Naive B cell (primary cell): ENCODE measurements at regions not wholly inside any gene's neighbourhood (a gene's known extent, or its start where the extent isn't known, plus 50 kb on each side); places are given as distances from the start of the nearest gene placed in this dataset.
"Not testable (repeated sequence)": the region's sequence is repeated elsewhere in the genome, so short reads cannot be mapped to it uniquely, and the experiment has no call there.

Experiments
- ATAC-seq, 2 donors: fragments of 150-1000 bp; cut with Tn5 transposase; 2 replicates each; pipeline ENCODE4 v1.10.0; 2021; ENCODE audit warnings: low read depth in 2 of 2, mild to moderate bottlenecking in 2 of 2, moderate library complexity in 2 of 2
- DNase-seq: peaks from one replicate; pipeline ENCODE4 v3.0.0; 2022
- H3K27ac Mint-ChIP-seq, 6 donors: one replicate each; pipeline ENCODE4 v1.8.0; 2020 to 2022; ENCODE audit warnings: mild to moderate bottlenecking in 6 of 6, mixed read lengths in 6 of 6, moderate library complexity in 5 of 6, inconsistent platforms in 2 of 6
- H3K27me3 Mint-ChIP-seq, 3 donors: one replicate each; pipeline ENCODE4 v1.8.0; 2021 to 2022; ENCODE audit warnings: mixed read lengths in 3 of 3, mild to moderate bottlenecking in 1 of 3
- H3K36me3 Mint-ChIP-seq, 2 donors: one replicate each; pipeline ENCODE4 v1.8.0; 2020 to 2022; ENCODE audit warnings: mixed read lengths in 2 of 2, inconsistent platforms in 1 of 2, mild to moderate bottlenecking in 1 of 2
- H3K4me1 Mint-ChIP-seq, 3 donors: one replicate each; pipeline ENCODE4 v1.8.0; 2020 to 2022; ENCODE audit warnings: mixed read lengths in 3 of 3, inconsistent platforms in 1 of 3, mild to moderate bottlenecking in 1 of 3, moderate library complexity in 1 of 3
- H3K4me3 Mint-ChIP-seq, 8 donors: one replicate each; pipeline ENCODE4 v1.8.0; 2020 to 2022; ENCODE audit warnings: mild to moderate bottlenecking in 8 of 8, mixed read lengths in 8 of 8, moderate library complexity in 8 of 8, inconsistent platforms in 2 of 8
- H3K9me3 Mint-ChIP-seq, 7 donors: one replicate each; pipeline ENCODE4 v1.8.0; 2020 to 2022; ENCODE audit warnings: mixed read lengths in 7 of 7, mild to moderate bottlenecking in 5 of 7, inconsistent platforms in 2 of 7, moderate library complexity in 1 of 7

- H3K27ac Mint-ChIP-seq = no peak overlapping the region
- no peak overlapping the region for H3K4me3 Mint-ChIP-seq
- peaks cover 3 to 24% (median 8%) of the 10 kb centered on the region in 7 donors for H3K9me3 Mint-ChIP-seq
- H3K4me1 Mint-ChIP-seq = peaks cover 0 to 4% (median 2%) of the 10 kb centered on the region in 3 donors
- DNase-seq (no peak), ATAC-seq (no peak)
- H3K27me3 Mint-ChIP-seq = peaks cover 20 to 40% (median 30%) of the 10 kb centered on the region in 3 donors
- H3K36me3 Mint-ChIP-seq = peaks cover 0 to 8% of the 10 kb centered on the region in 2 donors
These were observed 210.2 kb upstream of the NR5A2 start for GRCh38 chr1:199817266-199817665.

GRCh38 chr1:199821029-199821779, 206.3 kb upstream of the NR5A2 start:
- DNase-seq (no peak), ATAC-seq (no peak)
- H3K9me3 Mint-ChIP-seq = peaks cover 4 to 19% (median 6%) of the 10 kb centered on the region in 7 donors
- peaks cover 0 to under 1% (median 0%) of the 10 kb centered on the region in 3 donors for H3K4me1 Mint-ChIP-seq
- peak overlapping the region in 1 of 8 donors; percentile 6 for H3K4me3 Mint-ChIP-seq
- no peak overlapping the region for H3K27ac Mint-ChIP-seq
- peaks cover 0 to 9% of the 10 kb centered on the region in 2 donors for H3K36me3 Mint-ChIP-seq
- peaks cover 32 to 35% (median 33%) of the 10 kb centered on the region in 3 donors for H3K27me3 Mint-ChIP-seq

GRCh38 chr1:199832451-199832850, 195.1 kb upstream of the NR5A2 start:
- Mint-ChIP-seq H3K36me3 (peaks cover 0 to 9% of the 10 kb centered on the region in 2 donors), H3K27ac (no peak overlapping the region), H3K4me3 (no peak overlapping the region), H3K9me3 (peaks cover 4 to 31% (median 17%) of the 10 kb centered on the region in 7 donors), H3K4me1 (no peaks in the 10 kb centered on the region), H3K27me3 (peaks cover 28 to 37% (median 31%) of the 10 kb centered on the region in 3 donors)
- DNase-seq (no peak), ATAC-seq (no peak)

- Mint-ChIP-seq H3K9me3 (peaks cover 4 to 43% (median 23%) of the 10 kb centered on the region in 7 donors), H3K36me3 (peaks cover 0 to 22% of the 10 kb centered on the region in 2 donors), H3K4me3 (no peak overlapping the region), H3K27ac (no peak overlapping the region), H3K27me3 (peaks cover 32 to 49% (median 32%) of the 10 kb centered on the region in 3 donors), H3K4me1 (no peaks in the 10 kb centered on the region)
- no peak for ATAC-seq
- DNase-seq = no peak
These were observed 192.8 kb upstream of the NR5A2 start for GRCh38 chr1:199834711-199835110.

- no peak for DNase-seq
- Mint-ChIP-seq H3K36me3 (peaks cover 0 to 22% of the 10 kb centered on the region in 2 donors), H3K9me3 (peaks cover 4 to 43% (median 23%) of the 10 kb centered on the region in 7 donors), H3K4me1 (no peaks in the 10 kb centered on the region), H3K27me3 (peaks cover 22 to 41% (median 25%) of the 10 kb centered on the region in 3 donors), H3K4me3 (no peak overlapping the region), H3K27ac (no peak overlapping the region)
- no peak for ATAC-seq
These were observed 191.1 kb upstream of the NR5A2 start for GRCh38 chr1:199836430-199836829.

GRCh38 chr1:199837321-199837720, 190.2 kb upstream of the NR5A2 start:
- ATAC-seq (no peak), DNase-seq (no peak)
- Mint-ChIP-seq H3K4me1 (no peaks in the 10 kb centered on the region), H3K27ac (no peak overlapping the region), H3K4me3 (no peak overlapping the region), H3K9me3 (peaks cover 4 to 43% (median 23%) of the 10 kb centered on the region in 7 donors), H3K27me3 (peaks cover 22 to 41% (median 25%) of the 10 kb centered on the region in 3 donors), H3K36me3 (peaks cover 0 to 22% of the 10 kb centered on the region in 2 donors)

- H3K4me1 Mint-ChIP-seq = not testable (repeated sequence)
These were observed 187.9 kb upstream of the NR5A2 start for GRCh38 chr1:199839608-199840007.

GRCh38 chr1:199843096-199843495, 184.4 kb upstream of the NR5A2 start:
- not testable (repeated sequence) for H3K27ac Mint-ChIP-seq, ATAC-seq
- peaks cover 0 to 18% of the 10 kb centered on the region in 2 donors for H3K36me3 Mint-ChIP-seq

More at GRCh38 chr1:199839608-199840007, 187.9 kb upstream of the NR5A2 start:
- H3K27ac Mint-ChIP-seq, DNase-seq, ATAC-seq, H3K4me3 Mint-ChIP-seq: not testable (repeated sequence)
- Mint-ChIP-seq H3K36me3 (peaks cover 0 to 22% of the 10 kb centered on the region in 2 donors), H3K27me3 (peaks cover 22 to 34% (median 25%) of the 10 kb centered on the region in 3 donors), H3K9me3 (peaks cover 4 to 37% (median 22%) of the 10 kb centered on the region in 7 donors)

GRCh38 chr1:199843861-199844260, 183.6 kb upstream of the NR5A2 start:
- H3K27me3 Mint-ChIP-seq = peaks cover 3 to 24% (median 10%) of the 10 kb centered on the region in 3 donors
- DNase-seq (no peak), ATAC-seq (no peak)
- no peaks in the 10 kb centered on the region for H3K4me1 Mint-ChIP-seq
- H3K27ac Mint-ChIP-seq = no peak overlapping the region
- peaks cover 0 to 11% of the 10 kb centered on the region in 2 donors for H3K36me3 Mint-ChIP-seq
- H3K4me3 Mint-ChIP-seq = no peak overlapping the region
- H3K9me3 Mint-ChIP-seq = peaks cover 0 to 5% (median 2%) of the 10 kb centered on the region in 7 donors

More at GRCh38 chr1:199843096-199843495, 184.4 kb upstream of the NR5A2 start:
- H3K9me3 Mint-ChIP-seq = peaks cover 0 to 13% (median 3%) of the 10 kb centered on the region in 7 donors
- peaks cover 4 to 27% (median 7%) of the 10 kb centered on the region in 3 donors for H3K27me3 Mint-ChIP-seq
- not testable (repeated sequence) for H3K4me3 Mint-ChIP-seq, DNase-seq, H3K4me1 Mint-ChIP-seq

- Mint-ChIP-seq H3K4me3 (no peak overlapping the region), H3K4me1 (peaks cover 0 to 6% (median 0%) of the 10 kb centered on the region in 3 donors), H3K9me3 (peaks cover 0 to 3% (median 0%) of the 10 kb centered on the region in 7 donors), H3K27me3 (peaks cover 5 to 21% (median 10%) of the 10 kb centered on the region in 3 donors), H3K27ac (no peak overlapping the region), H3K36me3 (peaks cover 0 to 7% of the 10 kb centered on the region in 2 donors)
- no peak for ATAC-seq
- DNase-seq = no peak
These were observed 180.5 kb upstream of the NR5A2 start for GRCh38 chr1:199847021-199847420.

GRCh38 chr1:199851439-199852140, 175.9 kb upstream of the NR5A2 start:
- H3K36me3 Mint-ChIP-seq = peaks cover 0 to 7% of the 10 kb centered on the region in 2 donors
- DNase-seq (no peak), ATAC-seq (no peak)
- H3K9me3 Mint-ChIP-seq = no peaks in the 10 kb centered on the region
- no peak overlapping the region for H3K4me3 Mint-ChIP-seq
- H3K27ac Mint-ChIP-seq = no peak overlapping the region
- H3K27me3 Mint-ChIP-seq = peaks cover 5 to 13% (median 10%) of the 10 kb centered on the region in 3 donors
- H3K4me1 Mint-ChIP-seq = peaks cover 0 to 6% (median 0%) of the 10 kb centered on the region in 3 donors

GRCh38 chr1:199854686-199855321, 172.7 kb upstream of the NR5A2 start:
- no peak overlapping the region for H3K4me3 Mint-ChIP-seq
- no peaks in the 10 kb centered on the region for H3K9me3 Mint-ChIP-seq
- no peak overlapping the region for H3K27ac Mint-ChIP-seq
- H3K27me3 Mint-ChIP-seq = peaks cover 0 to 10% (median 0%) of the 10 kb centered on the region in 3 donors
- no peaks in the 10 kb centered on the region for H3K36me3 Mint-ChIP-seq
- peaks cover 5 to 22% (median 6%) of the 10 kb centered on the region in 3 donors for H3K4me1 Mint-ChIP-seq
- ATAC-seq (no peak), DNase-seq (no peak)

GRCh38 chr1:199855580-199855979, 171.9 kb upstream of the NR5A2 start:
- Mint-ChIP-seq H3K4me3 (no peak overlapping the region), H3K36me3 (no peaks in the 10 kb centered on the region), H3K4me1 (peaks cover 6 to 24% (median 7%) of the 10 kb centered on the region in 3 donors), H3K27me3 (peaks cover 0 to 10% (median 0%) of the 10 kb centered on the region in 3 donors), H3K9me3 (no peaks in the 10 kb centered on the region), H3K27ac (no peak overlapping the region)
- DNase-seq = no peak
- ATAC-seq = no peak
